GM19467 (cell line): ENCODE measurements at regions not wholly inside any gene's neighbourhood (a gene's known extent, or its start where the extent isn't known, plus 50 kb on each side); places are given as distances from the start of the nearest gene placed in this dataset.

Experiments
- ATAC-seq: cut with Tn5 transposase; IDR thresholded peaks from one replicate; pipeline ENCODE4 v1.9.1; 2021; ENCODE audit warnings: mild to moderate bottlenecking, moderate library complexity; ENCODE audit not compliant: unreplicated experiment

DNA sequence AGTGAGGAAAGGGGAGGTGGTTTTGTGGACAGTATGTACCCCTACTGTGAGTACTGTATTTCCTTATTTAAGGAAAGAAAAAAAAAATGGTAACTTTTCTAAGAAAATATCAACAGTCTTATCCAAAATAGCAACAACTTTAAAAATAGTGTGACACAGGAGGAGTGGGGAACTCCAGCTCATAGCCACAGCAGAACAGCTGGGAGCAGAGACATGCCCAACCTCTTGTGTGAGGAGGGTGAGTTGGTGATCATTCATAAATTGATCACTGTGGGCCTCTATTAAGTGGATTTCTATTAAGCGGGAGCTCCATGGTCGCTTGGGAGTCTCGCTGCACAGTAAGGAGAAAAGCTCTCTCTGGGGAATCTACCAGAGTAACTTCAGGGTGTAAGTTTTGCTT, 158.8 kb upstream of the DUSP10 start:
- no peak for ATAC-seq

GRCh38 chr1:221897321-221897721, 155.4 kb upstream of the DUSP10 start:
- ATAC-seq, result no peak

- no peak for ATAC-seq
Observed at GRCh38 chr1:221892301-221892830, 150.5 kb upstream of the DUSP10 start.

- no peak for ATAC-seq
Observed at GRCh38 chr1:221891708-221892107, 149.8 kb upstream of the DUSP10 start.

DNA sequence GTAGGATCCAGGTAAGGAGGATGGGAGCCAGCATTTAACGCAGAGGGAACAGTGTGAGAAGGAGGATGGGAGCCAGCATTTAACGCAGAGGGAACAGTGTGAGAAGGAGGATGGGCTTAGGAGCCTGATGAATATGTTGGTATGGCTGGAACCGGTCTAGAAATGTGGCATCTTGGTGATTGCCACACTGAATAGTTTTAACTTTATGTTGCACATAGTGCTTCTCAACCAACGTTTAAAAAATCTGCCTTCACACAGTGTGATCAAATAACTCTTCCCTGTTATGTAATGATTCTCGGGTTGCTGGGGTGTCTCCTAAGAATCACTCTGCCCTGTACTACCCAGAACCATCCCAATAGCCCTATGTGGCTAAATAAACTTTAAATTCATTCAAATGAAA, 146.9 kb upstream of the DUSP10 start:
- no peak for ATAC-seq

- no peak for ATAC-seq
Observed at GRCh38 chr1:221888218-221888617, 146.3 kb upstream of the DUSP10 start.

DNA sequence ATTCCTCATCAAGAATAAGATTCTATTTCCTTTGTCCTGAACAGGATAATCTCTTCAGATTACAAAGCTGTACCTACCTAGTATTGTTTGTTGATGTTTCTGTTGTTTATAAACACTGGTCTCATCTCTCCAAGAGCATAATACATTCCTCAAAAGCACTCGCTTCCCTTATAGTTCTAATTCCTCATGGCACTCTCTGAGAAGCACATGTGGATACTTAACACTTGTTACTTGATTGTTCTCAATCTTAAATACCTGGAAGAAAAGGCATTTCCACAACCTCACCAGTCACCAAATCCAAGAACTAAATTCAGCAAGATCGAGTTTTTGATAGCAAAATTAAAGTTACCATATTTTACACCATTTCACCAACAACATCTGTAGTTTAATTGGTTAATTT, 145.9 kb upstream of the DUSP10 start:
- no peak for ATAC-seq

GRCh38 chr1:221887415-221887746, 145.5 kb upstream of the DUSP10 start:
- ATAC-seq, result no peak

DNA sequence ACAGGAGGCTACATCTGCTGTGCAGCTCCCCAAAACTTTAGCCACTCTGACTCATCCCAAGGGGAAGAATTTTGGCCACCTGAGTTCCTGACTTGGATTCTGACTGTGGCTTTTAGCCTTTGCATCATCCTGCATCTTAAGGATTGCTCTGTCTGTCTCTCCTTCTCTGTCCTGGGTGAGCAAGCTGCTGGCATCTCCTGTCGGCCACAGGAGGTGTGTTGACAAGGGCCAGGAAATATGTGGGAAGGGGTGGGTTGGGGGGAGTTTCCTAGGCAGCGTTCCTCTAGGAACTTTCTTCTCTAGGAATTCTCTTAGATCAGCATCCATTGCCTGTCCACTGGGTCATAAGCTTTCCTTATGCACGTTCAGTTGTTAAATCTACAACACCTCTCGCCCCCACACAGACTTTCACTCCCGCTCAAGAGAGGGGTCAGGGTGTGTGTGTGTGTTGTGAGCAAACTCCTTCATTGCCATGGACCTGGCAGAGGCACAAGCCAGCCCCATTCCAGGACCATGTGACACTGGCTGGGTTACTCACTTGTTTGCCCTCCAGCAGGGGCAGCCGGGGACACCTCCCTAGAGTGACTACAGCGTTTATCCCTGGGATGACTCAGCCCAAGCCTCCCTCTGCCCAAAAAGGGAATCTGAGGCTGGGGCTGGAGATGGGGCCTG, 145.0 kb upstream of the DUSP10 start:
- no peak for ATAC-seq

DNA sequence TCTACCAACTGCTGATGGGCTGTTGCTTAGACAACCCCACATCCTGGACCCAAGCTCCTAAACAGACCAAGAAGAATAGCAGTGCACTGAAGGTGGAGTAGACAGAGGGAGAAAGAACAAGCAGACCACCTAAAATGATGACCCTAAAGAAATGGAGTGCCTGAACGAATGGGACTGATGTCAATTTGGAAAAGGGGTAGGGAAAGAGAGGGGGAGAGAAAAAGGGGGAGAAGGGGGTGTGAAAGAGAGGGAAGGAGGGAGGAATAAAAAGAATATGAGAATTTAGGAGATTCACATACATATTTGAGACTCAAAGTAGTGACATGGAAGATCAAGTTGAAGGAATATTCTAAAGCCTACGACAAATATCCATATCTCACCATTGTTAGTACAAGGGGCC, 144.4 kb upstream of the DUSP10 start:
- no peak for ATAC-seq

DNA sequence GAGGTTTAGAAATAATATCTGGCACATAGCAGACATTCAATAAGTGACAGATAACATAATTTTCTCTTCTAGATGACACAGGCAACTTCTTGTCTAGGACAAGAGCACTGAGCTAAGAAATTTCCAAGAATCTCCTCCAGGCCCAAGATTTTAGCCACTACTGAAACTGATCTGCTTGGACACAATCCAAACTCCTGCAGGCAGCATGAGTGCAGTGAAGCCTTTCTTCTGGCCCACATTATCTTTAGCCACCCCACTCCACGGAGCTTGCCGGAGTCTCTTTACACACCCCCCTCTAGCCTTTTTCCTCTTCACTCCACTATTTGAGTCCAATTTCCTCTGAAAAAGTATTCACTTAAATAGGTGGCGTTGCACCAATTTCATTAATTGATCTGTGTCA, 142.9 kb upstream of the DUSP10 start:
- ATAC-seq, result no peak

GRCh38 chr1:221881805-221882581, 140.1 kb upstream of the DUSP10 start:
- ATAC-seq, result no peak

- ATAC-seq, result no peak
Observed at GRCh38 chr1:221880182-221880581, 138.3 kb upstream of the DUSP10 start.

GRCh38 chr1:221878134-221878533, 136.2 kb upstream of the DUSP10 start:
- peak; percentile 55 for ATAC-seq

DNA sequence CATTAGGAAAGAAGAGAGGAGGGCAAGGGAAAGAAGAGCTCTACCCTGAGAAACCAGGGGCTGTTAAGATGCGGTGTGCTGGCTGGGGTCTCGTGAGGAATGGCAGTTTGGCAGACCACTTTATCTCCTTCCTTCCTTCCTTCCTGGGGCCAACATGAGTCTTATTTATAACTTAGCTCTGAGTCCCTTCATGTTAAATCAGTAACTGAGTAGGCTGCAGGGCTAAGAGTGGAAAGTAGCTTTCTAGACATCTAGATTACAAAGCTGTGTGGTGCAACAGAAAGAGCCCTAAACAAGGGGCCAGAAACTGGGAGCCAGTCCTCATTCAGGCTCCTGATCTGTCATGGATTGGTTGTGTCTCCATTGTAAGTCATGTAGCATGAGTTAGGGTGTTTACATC, 135.4 kb upstream of the DUSP10 start:
- ATAC-seq, result no peak

DNA sequence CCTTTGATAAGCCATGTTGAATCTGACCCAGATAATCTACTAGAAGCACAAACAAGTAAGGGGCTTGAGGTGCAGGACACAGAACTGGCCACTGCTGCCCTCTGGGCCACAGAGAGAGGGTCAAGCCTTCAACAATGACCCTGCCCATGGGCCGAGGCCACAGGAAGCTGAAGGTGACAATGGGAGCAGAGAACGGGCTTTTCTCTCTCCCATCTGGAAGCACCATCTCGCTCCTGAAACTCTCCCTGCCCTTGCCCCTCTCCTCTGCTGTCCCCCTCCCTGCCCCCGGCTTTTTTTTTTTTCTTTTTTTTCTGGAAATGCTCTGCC, 133.1 kb upstream of the DUSP10 start:
- ATAC-seq, result no peak

- ATAC-seq, result no peak
Observed at GRCh38 chr1:221874285-221875003, 132.6 kb upstream of the DUSP10 start.

- no peak for ATAC-seq
Observed at GRCh38 chr1:221873673-221874072, 131.8 kb upstream of the DUSP10 start.

DNA sequence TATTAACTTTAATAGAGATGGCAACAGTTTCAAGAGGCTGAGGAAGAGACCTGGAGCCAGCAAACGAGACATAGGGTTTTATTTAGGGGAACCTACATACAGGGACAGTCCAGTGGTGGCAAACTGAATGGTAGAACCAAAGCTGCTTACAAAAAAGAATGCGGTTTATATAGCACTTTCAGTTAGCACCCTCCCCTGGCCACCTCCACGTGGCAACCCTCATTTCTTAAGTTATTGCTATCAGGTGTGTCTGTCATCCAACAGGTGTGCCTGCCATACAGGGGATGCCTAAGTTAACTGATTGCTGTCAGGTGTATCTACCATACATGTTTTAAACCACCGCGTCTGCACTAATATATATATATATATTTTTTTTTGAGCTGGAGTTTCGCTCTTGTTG, 129.2 kb upstream of the DUSP10 start:
- ATAC-seq, result no peak

DNA sequence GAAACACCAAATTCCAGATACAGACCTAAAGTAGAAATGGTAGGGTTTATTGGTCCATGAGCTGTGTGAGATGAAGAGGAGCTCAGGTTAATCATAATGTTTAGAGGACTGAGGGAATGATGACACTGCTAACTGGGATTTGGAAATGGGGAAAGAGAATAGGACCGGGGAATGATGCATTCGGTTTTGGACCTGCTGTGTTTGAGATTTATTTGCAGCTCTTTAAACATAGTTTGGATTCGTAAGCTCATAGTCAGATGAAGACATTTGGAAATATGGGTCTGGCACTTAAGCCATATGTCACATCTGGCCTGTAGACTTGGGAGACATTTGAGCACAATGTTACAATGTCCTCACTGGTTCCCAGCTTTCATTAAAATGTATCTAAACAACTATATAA, 127.9 kb upstream of the DUSP10 start:
- ATAC-seq, result no peak

DNA sequence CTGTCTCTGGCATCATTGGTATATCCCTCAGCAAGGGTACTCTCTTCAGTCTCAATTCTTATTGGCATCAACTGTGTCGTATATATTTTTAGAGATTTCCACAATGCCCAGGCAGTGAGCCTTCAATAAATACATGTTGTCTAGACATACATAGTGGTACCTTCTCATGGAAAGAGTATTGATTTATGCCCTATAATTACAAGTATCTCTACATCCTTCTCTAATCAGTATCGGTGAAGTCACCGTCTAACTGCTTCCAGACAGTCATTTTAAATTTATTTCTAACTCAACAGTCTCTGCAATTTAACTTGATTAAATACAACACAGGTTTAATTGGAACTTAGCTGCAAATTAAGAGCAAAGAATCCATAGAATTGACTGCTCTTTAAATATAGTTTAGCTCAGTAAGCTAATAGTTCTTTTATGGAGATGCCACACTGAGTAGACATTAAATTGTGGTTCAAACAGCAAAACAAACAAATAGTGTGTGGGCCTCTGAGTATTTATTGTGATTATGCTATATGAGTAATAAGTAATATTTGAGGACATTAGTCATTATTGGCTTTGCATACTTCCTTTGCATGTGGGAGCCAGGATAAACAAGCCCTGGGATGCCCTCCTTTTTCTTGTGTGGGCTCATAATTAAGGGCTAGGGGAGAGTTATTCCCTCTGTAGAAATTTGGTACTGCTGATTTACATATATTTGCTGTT, 126.9 kb upstream of the DUSP10 start:
- ATAC-seq, result no peak
